Neural cell (in vitro differentiated cells): ENCODE measurements at regions not wholly inside any gene's neighbourhood (a gene's known extent, or its start where the extent isn't known, plus 50 kb on each side); places are given as distances from the start of the nearest gene placed in this dataset.

Experiments
- H2AFZ ChIP-seq: fragments of 200-600, 300-800 bp; sonication (generic), shearing (Covaris generic); 2 replicates; pipeline ENCODE4 v1.6.0; 2014; ENCODE audit warnings: low read depth, mild to moderate bottlenecking, antibody characterized with exemption, low read length, moderate library complexity
- H3F3A ChIP-seq: fragments of 200-600 bp; shearing (Covaris generic); 2 replicates; pipeline ENCODE4 v1.6.1; 2016; ENCODE audit warnings: mild to moderate bottlenecking, moderate library complexity, mixed read lengths, antibody characterized with exemption, low read length; ENCODE audit not compliant: insufficient read depth, poor library complexity, severe bottlenecking
- H3K27ac ChIP-seq: fragments of 200-600, 300-800 bp; sonication (generic), shearing (Covaris generic); 2 replicates; pipeline ENCODE4 v1.5.1; 2014; ENCODE audit warnings: mild to moderate bottlenecking, low read length, moderate library complexity
- H3K27me3 ChIP-seq: fragments of 300-800, 200-600 bp; sonication (generic), shearing (Covaris generic); 2 replicates; pipeline ENCODE4 v1.6.0; 2014; ENCODE audit warnings: mild to moderate bottlenecking, low read depth, low read length, moderate library complexity; ENCODE audit not compliant: insufficient read depth
- H3K36me3 ChIP-seq: fragments of 300-800, 200-600 bp; sonication (generic), shearing (Covaris generic); 2 replicates; pipeline ENCODE4 v1.5.1; 2014; ENCODE audit warnings: mild to moderate bottlenecking, antibody characterized with exemption, low read length, moderate library complexity; ENCODE audit not compliant: insufficient read depth
- H3K4me2 ChIP-seq: fragments of 300-800, 200-600 bp; sonication (generic), shearing (Covaris generic); 2 replicates; pipeline ENCODE4 v1.6.0; 2014; ENCODE audit warnings: mild to moderate bottlenecking, low read length
- H3K4me3 ChIP-seq: fragments of 300-800, 200-600 bp; sonication (generic), shearing (Covaris generic); 2 replicates; pipeline ENCODE4 v1.5.1; 2014; ENCODE audit warnings: mild to moderate bottlenecking, low read length, moderate library complexity
- H3K79me2 ChIP-seq: fragments of 200-600 bp; shearing (Covaris generic); replicated peaks from 2 replicates; pipeline ENCODE4 v1.6.0; 2014; ENCODE audit warnings: mild to moderate bottlenecking, low read length, moderate library complexity; ENCODE audit not compliant: insufficient read depth
- H3K9ac ChIP-seq: fragments of 300-800, 200-600 bp; sonication (generic), shearing (Covaris generic); 2 replicates; pipeline ENCODE4 v1.6.1; 2016; ENCODE audit warnings: mild to moderate bottlenecking, low read length, mixed read lengths
- H3K9me2 ChIP-seq: fragments of 200-600 bp; shearing (Covaris generic); 2 replicates; pipeline ENCODE4 v1.6.1; 2016; ENCODE audit warnings: mild to moderate bottlenecking, low read length, mixed read lengths; ENCODE audit not compliant: insufficient read depth
- H3K9me3 ChIP-seq: fragments of 200-600, 300-800 bp; sonication (generic), shearing (Covaris generic); 2 replicates; pipeline ENCODE4 v1.6.1; 2016; ENCODE audit warnings: mild to moderate bottlenecking, mixed run types, low read length, moderate library complexity, mixed read lengths
- H4K20me1 ChIP-seq: fragments of 200-600 bp; shearing (Covaris generic); 2 replicates; pipeline ENCODE4 v1.6.1; 2016; ENCODE audit warnings: mild to moderate bottlenecking, mixed run types; ENCODE audit not compliant: insufficient read depth
- EP300 ChIP-seq: fragments of 450-650 bp; conservative IDR thresholded peaks from 2 replicates; pipeline ENCODE4 v1.6.1; 2014; ENCODE audit warnings: antibody characterized with exemption, mild to moderate bottlenecking, moderate library complexity; ENCODE audit not compliant: poor library complexity, severe bottlenecking
- EZH2 ChIP-seq: fragments of 200-600, 300-800 bp; shearing (Covaris generic), sonication (generic); IDR thresholded peaks from 2 replicates; pipeline ENCODE4 v1.6.1; 2014; ENCODE audit warnings: antibody characterized with exemption, low read length, borderline replicate concordance, mild to moderate bottlenecking; ENCODE audit not compliant: insufficient read depth, poor library complexity, severe bottlenecking
- MXI1 ChIP-seq: fragments of 450-650 bp; conservative IDR thresholded peaks from 2 replicates; pipeline ENCODE4 v1.6.1; 2014; ENCODE audit warnings: antibody characterized with exemption, mild to moderate bottlenecking; ENCODE audit not compliant: poor library complexity, severe bottlenecking
- POLR2AphosphoS5 ChIP-seq: IDR thresholded peaks from 2 replicates; pipeline ENCODE4 v1.6.1; 2012
- RAD21 ChIP-seq: fragments of 450-650 bp; conservative IDR thresholded peaks from 2 replicates; pipeline ENCODE4 v1.6.1; 2014; ENCODE audit warnings: antibody characterized with exemption, mild to moderate bottlenecking, moderate library complexity
- SMC3 ChIP-seq: fragments of 450-650 bp; conservative IDR thresholded peaks from 2 replicates; pipeline ENCODE4 v1.6.1; 2014; ENCODE audit warnings: antibody characterized with exemption, mild to moderate bottlenecking, moderate library complexity; ENCODE audit not compliant: poor library complexity
- TAF1 ChIP-seq: IDR thresholded peaks from 2 replicates; pipeline ENCODE4 v1.6.1; 2012; ENCODE audit warnings: low read depth
- TF ChIP-seq, protein P1 (sequence below): fragments of 450-650 bp; IDR thresholded peaks from 2 replicates; pipeline ENCODE4 v1.5.1; 2014; ENCODE audit warnings: antibody characterized with exemption, mild to moderate bottlenecking, moderate library complexity; ENCODE audit not compliant: poor library complexity, severe bottlenecking
- TF ChIP-seq, protein P2 (sequence below): IDR thresholded peaks from 2 replicates; pipeline ENCODE4 v1.6.1; 2012; ENCODE audit warnings: borderline replicate concordance

DNA sequence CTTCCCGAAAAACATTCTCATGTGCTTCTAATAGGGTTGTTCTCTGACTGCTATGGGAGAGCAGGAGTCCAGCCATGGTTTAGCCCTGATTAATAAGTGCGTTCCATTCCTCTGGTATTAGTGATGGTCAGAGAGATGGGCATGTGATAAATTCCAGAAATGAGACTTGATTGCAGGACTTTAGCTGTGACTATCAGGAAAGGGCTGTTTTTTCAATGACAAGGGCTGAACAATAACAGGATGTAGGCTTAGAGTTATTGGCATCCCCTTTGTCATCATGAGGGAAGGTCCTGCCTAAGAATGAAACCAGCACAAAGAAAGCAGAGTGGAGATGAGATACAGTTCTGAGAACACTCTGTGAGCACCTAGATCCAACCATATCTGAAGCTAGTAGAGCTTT, 494.6 kb downstream of the MIAT start:
- Histone ChIP-seq H3K9me3 (no peaks in the 10 kb centered on the region), H3K79me2 (no peaks in the 10 kb centered on the region), H3K9ac (no peak overlapping the region), H3K9me2 (no peaks in the 10 kb centered on the region), H4K20me1 (no peaks in the 10 kb centered on the region), H3K27ac (no peak overlapping the region), H3F3A (no peaks in the 10 kb centered on the region), H3K36me3 (no peaks in the 10 kb centered on the region), H3K27me3 (no peaks in the 10 kb centered on the region), H3K4me3 (no peak overlapping the region), H3K4me2 (no peak overlapping the region), H2AFZ (no peak overlapping the region)
- TF ChIP-seq, protein P1, sequence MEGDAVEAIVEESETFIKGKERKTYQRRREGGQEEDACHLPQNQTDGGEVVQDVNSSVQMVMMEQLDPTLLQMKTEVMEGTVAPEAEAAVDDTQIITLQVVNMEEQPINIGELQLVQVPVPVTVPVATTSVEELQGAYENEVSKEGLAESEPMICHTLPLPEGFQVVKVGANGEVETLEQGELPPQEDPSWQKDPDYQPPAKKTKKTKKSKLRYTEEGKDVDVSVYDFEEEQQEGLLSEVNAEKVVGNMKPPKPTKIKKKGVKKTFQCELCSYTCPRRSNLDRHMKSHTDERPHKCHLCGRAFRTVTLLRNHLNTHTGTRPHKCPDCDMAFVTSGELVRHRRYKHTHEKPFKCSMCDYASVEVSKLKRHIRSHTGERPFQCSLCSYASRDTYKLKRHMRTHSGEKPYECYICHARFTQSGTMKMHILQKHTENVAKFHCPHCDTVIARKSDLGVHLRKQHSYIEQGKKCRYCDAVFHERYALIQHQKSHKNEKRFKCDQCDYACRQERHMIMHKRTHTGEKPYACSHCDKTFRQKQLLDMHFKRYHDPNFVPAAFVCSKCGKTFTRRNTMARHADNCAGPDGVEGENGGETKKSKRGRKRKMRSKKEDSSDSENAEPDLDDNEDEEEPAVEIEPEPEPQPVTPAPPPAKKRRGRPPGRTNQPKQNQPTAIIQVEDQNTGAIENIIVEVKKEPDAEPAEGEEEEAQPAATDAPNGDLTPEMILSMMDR = no peak
- TF ChIP-seq POLR2AphosphoS5 = no peak
- TF ChIP-seq EZH2 = no peak
- TF ChIP-seq MXI1 = no peak

DNA sequence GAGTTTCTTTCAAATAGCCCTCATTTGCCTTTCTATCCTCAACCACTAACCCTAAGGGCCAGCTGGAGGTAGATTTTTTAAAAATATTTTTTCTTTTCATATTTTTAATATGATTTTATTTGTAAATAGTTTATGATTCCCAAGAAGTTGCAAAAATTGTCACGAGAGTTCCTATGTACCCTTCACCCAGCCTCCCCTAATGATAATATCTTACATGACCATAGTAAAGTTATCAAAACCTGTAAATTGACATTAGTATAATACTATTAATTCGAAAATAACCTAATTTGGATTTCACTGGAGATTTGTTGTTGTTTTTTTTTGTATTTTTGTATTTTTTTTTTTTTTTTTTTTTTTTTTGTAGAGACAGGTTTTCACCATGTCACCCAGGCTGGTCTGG, 495.5 kb downstream of the MIAT start:
- H3K4me3 ChIP-seq = no peak overlapping the region
- no peak overlapping the region for H2AFZ ChIP-seq
- H3F3A ChIP-seq = no peaks in the 10 kb centered on the region
- TF ChIP-seq RAD21 (no peak), POLR2AphosphoS5 (no peak), MXI1 (no peak), SMC3 (no peak), EP300 (no peak), TAF1 (no peak), EZH2 (no peak)
- TF ChIP-seq, protein P1 = no peak
- TF ChIP-seq, protein P2, sequence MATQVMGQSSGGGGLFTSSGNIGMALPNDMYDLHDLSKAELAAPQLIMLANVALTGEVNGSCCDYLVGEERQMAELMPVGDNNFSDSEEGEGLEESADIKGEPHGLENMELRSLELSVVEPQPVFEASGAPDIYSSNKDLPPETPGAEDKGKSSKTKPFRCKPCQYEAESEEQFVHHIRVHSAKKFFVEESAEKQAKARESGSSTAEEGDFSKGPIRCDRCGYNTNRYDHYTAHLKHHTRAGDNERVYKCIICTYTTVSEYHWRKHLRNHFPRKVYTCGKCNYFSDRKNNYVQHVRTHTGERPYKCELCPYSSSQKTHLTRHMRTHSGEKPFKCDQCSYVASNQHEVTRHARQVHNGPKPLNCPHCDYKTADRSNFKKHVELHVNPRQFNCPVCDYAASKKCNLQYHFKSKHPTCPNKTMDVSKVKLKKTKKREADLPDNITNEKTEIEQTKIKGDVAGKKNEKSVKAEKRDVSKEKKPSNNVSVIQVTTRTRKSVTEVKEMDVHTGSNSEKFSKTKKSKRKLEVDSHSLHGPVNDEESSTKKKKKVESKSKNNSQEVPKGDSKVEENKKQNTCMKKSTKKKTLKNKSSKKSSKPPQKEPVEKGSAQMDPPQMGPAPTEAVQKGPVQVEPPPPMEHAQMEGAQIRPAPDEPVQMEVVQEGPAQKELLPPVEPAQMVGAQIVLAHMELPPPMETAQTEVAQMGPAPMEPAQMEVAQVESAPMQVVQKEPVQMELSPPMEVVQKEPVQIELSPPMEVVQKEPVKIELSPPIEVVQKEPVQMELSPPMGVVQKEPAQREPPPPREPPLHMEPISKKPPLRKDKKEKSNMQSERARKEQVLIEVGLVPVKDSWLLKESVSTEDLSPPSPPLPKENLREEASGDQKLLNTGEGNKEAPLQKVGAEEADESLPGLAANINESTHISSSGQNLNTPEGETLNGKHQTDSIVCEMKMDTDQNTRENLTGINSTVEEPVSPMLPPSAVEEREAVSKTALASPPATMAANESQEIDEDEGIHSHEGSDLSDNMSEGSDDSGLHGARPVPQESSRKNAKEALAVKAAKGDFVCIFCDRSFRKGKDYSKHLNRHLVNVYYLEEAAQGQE = no peak
- H3K27me3 ChIP-seq = no peaks in the 10 kb centered on the region
- H3K9ac ChIP-seq = no peak overlapping the region
- H3K36me3 ChIP-seq = no peaks in the 10 kb centered on the region
- H3K9me3 ChIP-seq = no peaks in the 10 kb centered on the region
- H3K79me2 ChIP-seq = no peaks in the 10 kb centered on the region
- H4K20me1 ChIP-seq = no peaks in the 10 kb centered on the region
- H3K9me2 ChIP-seq = no peaks in the 10 kb centered on the region
- H3K27ac ChIP-seq = no peak overlapping the region
- H3K4me2 ChIP-seq = no peak overlapping the region
